ENCODE measurements at regions not wholly inside any gene's neighbourhood (a gene's known extent, or its start where the extent isn't known, plus 50 kb on each side); places are given as distances from the start of the nearest gene placed in this dataset.

DNA sequence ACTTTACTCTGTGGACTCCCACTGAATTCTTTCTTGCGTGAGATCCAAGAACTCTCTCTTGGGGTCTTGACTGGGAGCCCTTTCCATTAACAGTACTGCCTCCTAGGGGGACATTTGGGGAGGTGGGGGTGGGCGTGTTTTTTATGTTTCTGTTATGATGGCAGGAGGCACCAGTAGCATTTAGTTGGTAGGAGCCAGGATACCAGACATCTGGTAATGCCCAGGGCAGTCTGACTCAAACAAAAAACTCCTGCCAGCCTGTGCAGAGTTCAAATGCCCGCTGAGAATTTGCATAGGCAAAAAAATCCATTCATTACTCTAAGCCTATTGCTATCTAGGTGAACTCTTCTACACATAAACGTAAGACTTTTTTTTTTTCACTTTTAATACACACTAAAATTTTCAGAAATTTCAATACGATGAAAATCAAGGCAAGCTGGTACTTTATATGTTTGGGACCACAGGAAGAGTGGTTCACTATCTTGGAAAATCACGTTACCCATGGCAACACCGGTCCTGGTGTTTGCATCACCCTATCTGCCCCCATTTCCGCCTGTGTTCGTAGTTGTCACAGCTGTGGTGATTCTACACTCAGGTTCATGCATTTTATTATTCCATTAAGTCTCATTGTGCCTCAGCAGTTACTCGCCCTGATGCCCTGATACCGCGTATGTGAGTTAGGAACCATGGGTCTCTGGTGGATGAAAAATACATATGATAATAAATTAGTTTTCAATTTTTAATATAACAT is 121.1 kb upstream of the XYLT1 start:
- H3K27ac ChIP-seq, result no peak overlapping the region
- intact Hi-C loops (cut with DNase I), result no loop called here
- TF ChIP-seq, protein P1, sequence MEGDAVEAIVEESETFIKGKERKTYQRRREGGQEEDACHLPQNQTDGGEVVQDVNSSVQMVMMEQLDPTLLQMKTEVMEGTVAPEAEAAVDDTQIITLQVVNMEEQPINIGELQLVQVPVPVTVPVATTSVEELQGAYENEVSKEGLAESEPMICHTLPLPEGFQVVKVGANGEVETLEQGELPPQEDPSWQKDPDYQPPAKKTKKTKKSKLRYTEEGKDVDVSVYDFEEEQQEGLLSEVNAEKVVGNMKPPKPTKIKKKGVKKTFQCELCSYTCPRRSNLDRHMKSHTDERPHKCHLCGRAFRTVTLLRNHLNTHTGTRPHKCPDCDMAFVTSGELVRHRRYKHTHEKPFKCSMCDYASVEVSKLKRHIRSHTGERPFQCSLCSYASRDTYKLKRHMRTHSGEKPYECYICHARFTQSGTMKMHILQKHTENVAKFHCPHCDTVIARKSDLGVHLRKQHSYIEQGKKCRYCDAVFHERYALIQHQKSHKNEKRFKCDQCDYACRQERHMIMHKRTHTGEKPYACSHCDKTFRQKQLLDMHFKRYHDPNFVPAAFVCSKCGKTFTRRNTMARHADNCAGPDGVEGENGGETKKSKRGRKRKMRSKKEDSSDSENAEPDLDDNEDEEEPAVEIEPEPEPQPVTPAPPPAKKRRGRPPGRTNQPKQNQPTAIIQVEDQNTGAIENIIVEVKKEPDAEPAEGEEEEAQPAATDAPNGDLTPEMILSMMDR (IDR thresholded peaks at IDR 0.05), result no peak
- no peak for DNase-seq (ENCODE audit: low spot score in 2 of 2)
- H3K27me3 ChIP-seq, result no peaks in the 10 kb centered on the region
- H3K36me3 ChIP-seq, result no peaks in the 10 kb centered on the region
- H3K4me1 ChIP-seq, result no peaks in the 10 kb centered on the region
- H3K4me3 ChIP-seq, result no peak overlapping the region
- H3K9me3 ChIP-seq, result no peaks in the 10 kb centered on the region

DNA sequence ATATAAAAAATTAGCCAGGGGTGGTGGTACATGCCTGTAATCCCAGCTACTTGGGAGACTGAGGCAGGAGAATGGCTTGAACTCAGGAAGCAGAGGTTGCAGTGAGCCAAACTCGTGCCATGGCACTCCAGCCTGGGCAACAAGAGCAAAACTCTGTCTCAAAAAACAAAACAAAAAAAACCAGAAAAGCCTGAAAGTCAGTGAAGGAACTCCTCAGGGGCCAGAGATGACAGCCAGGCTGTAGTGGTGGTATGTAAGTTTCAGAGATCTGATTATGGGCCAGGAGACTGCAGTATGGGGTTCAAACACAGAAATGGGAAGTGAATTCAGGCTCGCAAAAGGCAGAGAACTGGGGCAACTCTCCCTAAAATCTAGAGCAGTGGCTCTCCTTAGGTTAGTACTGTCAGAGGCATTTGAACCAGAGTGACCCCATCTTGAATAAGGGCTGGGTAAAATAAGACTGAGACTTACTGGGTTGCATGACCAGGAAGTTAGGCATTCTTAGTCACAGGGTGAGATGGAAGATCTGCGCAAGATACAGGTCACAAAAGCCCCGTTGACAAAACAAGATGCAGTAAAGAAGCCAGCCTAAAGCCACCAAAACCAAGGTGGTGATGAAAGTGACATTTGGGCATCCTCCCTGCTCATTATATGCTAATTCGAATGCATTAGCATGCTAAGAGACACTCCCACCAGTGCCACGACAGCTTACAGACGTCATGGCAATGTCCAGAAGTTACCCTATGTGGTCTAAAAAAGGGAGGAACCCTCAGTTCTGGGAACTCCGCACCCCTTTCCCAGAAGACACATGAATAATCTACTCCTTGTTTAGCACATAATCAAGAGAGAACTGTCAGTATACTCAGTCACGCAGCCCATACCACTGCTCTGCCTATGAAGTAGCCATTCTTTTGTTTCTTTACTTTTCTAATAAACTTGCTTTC is 120.2 kb upstream of the XYLT1 start:
- Histone ChIP-seq H3K9me3 (no peaks in the 10 kb centered on the region), H3K27me3 (no peaks in the 10 kb centered on the region), H3K36me3 (no peaks in the 10 kb centered on the region), H3K27ac (no peak overlapping the region), H3K4me3 (no peak overlapping the region), H3K4me1 (no peaks in the 10 kb centered on the region)
- DNase-seq (ENCODE audit: low spot score in 2 of 2), result no peak
- TF ChIP-seq, protein P1 (IDR thresholded peaks at IDR 0.05), result no peak
- intact Hi-C loops (cut with DNase I), result no loop called here

DNA sequence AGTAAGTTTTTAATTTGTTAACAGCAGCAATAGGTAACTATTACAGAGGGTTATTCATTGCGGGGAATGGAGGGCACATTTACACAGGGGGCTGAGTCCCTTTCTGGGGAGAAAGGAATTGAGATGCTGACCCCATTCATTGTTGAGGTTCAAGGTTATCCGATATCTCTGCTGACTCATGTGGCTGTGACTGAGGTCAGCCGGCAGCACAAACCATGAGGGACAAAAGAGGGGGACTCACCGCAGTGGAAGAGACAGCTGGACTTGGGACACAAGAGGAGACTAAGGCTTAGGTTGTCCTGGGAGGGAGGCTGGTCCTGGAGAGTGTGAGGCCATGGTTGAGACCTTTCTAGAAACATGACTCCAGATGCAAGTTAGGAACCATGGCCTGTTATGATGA is 119.1 kb upstream of the XYLT1 start:
- intact Hi-C loops (cut with DNase I), result no loop called here
- Histone ChIP-seq H3K9me3 (no peaks in the 10 kb centered on the region), H3K27ac (no peak overlapping the region), H3K4me3 (no peak overlapping the region), H3K4me1 (no peaks in the 10 kb centered on the region), H3K27me3 (no peaks in the 10 kb centered on the region), H3K36me3 (no peaks in the 10 kb centered on the region)
- TF ChIP-seq, protein P1 (IDR thresholded peaks at IDR 0.05), result no peak
- no peak for DNase-seq (ENCODE audit: low spot score in 2 of 2)

DNA sequence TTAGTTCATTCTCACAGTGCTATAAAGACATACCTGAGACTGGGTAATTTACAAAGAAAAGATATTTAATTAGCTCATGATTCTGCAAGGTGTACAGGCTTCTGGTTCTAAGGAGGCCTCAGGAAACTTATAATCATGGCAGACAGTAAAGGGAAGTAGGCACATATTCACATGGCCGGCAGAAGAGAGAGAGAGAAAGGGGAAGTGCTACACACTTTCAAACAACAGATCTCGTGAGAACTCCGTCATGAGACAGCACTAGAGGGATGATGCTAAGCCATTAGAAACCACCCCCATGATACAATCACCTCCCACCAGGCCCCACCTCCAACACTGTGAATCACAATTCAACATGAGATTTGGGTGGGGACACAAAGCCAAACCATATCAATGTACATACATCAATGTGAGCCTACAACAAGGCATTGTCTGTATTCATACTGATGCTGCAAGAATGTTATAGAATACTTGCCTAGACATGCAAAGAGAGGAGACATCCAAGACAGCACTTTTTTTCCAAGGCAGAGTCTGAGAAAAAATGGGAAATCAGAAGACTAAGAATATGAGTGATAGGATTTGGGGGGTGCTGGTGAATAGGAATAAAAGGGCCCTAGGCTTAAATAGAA is 114.8 kb upstream of the XYLT1 start:
- Histone ChIP-seq H3K27me3 (no peaks in the 10 kb centered on the region), H3K9me3 (no peaks in the 10 kb centered on the region), H3K4me3 (no peak overlapping the region), H3K4me1 (no peaks in the 10 kb centered on the region), H3K27ac (no peak overlapping the region), H3K36me3 (no peaks in the 10 kb centered on the region)
- intact Hi-C loops (cut with DNase I), result no loop called here
- TF ChIP-seq, protein P1 (IDR thresholded peaks at IDR 0.05), result no peak
- DNase-seq (ENCODE audit: low spot score in 2 of 2), result no peak

DNA sequence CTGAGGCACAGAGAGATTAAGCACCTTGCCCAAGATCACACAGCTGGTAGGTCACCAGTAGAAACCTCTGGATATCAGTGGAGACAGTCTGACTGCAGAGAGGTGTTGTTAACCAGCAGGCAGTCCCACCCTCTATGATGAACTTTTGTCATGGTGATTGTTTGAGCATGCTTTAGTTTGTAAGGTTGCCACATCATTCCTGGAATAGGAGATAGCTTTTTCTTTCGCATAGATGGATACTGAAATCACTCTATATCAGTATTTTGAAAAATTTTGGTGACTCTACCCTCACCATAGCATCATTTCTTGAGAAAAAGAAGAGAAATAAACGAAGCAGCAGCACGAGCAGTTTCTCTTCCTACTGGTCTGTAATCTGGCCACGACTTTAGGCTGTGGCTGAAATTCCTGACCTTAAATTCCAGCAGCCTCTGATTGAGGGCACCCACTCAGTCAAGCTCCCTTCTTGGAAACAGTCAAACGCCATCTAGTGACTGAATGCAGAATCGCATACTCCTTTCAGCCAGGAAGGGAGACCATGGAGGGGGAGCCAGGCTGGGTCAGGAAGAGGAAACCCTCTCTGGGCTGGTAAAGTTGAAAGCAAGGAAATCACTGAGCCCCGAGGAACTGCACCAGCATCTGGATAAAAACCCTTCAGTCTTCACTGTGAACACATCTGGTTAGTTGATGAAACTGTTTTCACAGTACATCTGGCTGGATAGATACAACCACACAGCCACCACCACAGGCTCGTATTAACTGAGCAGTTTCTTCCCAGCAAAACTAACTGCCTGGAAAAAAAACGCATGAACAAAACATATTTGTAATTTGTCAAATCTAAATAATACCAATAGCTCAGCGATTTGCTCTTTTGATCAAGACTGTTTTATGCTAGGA is 108.5 kb upstream of the XYLT1 start:
- peak in 1 of 2 donors; percentile 80 for DNase-seq (ENCODE audit: low spot score in 2 of 2)
- Histone ChIP-seq H3K27ac (no peak overlapping the region), H3K4me3 (no peak overlapping the region), H3K9me3 (no peaks in the 10 kb centered on the region), H3K27me3 (no peaks in the 10 kb centered on the region), H3K4me1 (no peaks in the 10 kb centered on the region), H3K36me3 (no peaks in the 10 kb centered on the region)
- intact Hi-C loops (cut with DNase I), result loop anchor here (2.0 kb wide), 1 partner anchor 102 kb away; no protein-coding TSS in a partner anchor
- TF ChIP-seq, protein P1 (IDR thresholded peaks at IDR 0.05), result peak; percentile 62 to 92 (median 65)
